ENCODE measurements at regions not wholly inside any gene's neighbourhood (a gene's known extent, or its start where the extent isn't known, plus 50 kb on each side); places are given as distances from the start of the nearest gene placed in this dataset.

- H3K4me3 ChIP-seq (ENCODE audit: low read depth, low read length), result no peak overlapping the region
- TF ChIP-seq CTCF (conservative IDR thresholded peaks at IDR 0.05; ENCODE audit: low read depth, low read length), result no peak
- DNase-seq (ENCODE audit: low read depth), result no peak
These were observed 130.3 kb downstream of the RXFP2 start for GRCh38 chr13:31869582-31869981.

GRCh38 chr13:31870511-31870910 is 131.2 kb downstream of the RXFP2 start:
- no peak for TF ChIP-seq CTCF (conservative IDR thresholded peaks at IDR 0.05; ENCODE audit: low read depth, low read length)
- H3K4me3 ChIP-seq (ENCODE audit: low read depth, low read length), result no peak overlapping the region
- DNase-seq (ENCODE audit: low read depth), result no peak

GRCh38 chr13:31873145-31873544 is 133.8 kb downstream of the RXFP2 start:
- TF ChIP-seq CTCF (conservative IDR thresholded peaks at IDR 0.05; ENCODE audit: low read depth, low read length), result no peak
- no peak for DNase-seq (ENCODE audit: low read depth)
- no peak overlapping the region for H3K4me3 ChIP-seq (ENCODE audit: low read depth, low read length)

GRCh38 chr13:31875134-31875533 is 135.8 kb downstream of the RXFP2 start:
- no peak for DNase-seq (ENCODE audit: low read depth)
- no peak overlapping the region for H3K4me3 ChIP-seq (ENCODE audit: low read depth, low read length)
- no peak for TF ChIP-seq CTCF (conservative IDR thresholded peaks at IDR 0.05; ENCODE audit: low read depth, low read length)

GRCh38 chr13:31878052-31878451 is 138.7 kb downstream of the RXFP2 start:
- no peak for TF ChIP-seq CTCF (conservative IDR thresholded peaks at IDR 0.05; ENCODE audit: low read depth, low read length)
- DNase-seq (ENCODE audit: low read depth), result no peak
- H3K4me3 ChIP-seq (ENCODE audit: low read depth, low read length), result no peak overlapping the region

- no peak for TF ChIP-seq CTCF (conservative IDR thresholded peaks at IDR 0.05; ENCODE audit: low read depth, low read length)
- DNase-seq (ENCODE audit: low read depth), result no peak
These were observed 139.2 kb downstream of the RXFP2 start for GRCh38 chr13:31878495-31878894.

GRCh38 chr13:31878955-31879354 is 139.6 kb downstream of the RXFP2 start:
- DNase-seq (ENCODE audit: low read depth), result no peak
- no peak for TF ChIP-seq CTCF (conservative IDR thresholded peaks at IDR 0.05; ENCODE audit: low read depth, low read length)
- no peak overlapping the region for H3K4me3 ChIP-seq (ENCODE audit: low read depth, low read length)

More at GRCh38 chr13:31878495-31878894, 139.2 kb downstream of the RXFP2 start:
- H3K4me3 ChIP-seq (ENCODE audit: low read depth, low read length), result no peak overlapping the region
